NCI-H82 (cell line): ENCODE measurements at regions not wholly inside any gene's neighbourhood (a gene's known extent, or its start where the extent isn't known, plus 50 kb on each side); places are given as distances from the start of the nearest gene placed in this dataset.

Source experiments
- DNase-seq: peaks from one replicate; lab custom pipeline; 2025; lab: John Stamatoyannopoulos, UW

GRCh38 chr2:144079803-144080202 lies 440.1 kb downstream of the ZEB2 start:
- DNase-seq: no peak

DNA sequence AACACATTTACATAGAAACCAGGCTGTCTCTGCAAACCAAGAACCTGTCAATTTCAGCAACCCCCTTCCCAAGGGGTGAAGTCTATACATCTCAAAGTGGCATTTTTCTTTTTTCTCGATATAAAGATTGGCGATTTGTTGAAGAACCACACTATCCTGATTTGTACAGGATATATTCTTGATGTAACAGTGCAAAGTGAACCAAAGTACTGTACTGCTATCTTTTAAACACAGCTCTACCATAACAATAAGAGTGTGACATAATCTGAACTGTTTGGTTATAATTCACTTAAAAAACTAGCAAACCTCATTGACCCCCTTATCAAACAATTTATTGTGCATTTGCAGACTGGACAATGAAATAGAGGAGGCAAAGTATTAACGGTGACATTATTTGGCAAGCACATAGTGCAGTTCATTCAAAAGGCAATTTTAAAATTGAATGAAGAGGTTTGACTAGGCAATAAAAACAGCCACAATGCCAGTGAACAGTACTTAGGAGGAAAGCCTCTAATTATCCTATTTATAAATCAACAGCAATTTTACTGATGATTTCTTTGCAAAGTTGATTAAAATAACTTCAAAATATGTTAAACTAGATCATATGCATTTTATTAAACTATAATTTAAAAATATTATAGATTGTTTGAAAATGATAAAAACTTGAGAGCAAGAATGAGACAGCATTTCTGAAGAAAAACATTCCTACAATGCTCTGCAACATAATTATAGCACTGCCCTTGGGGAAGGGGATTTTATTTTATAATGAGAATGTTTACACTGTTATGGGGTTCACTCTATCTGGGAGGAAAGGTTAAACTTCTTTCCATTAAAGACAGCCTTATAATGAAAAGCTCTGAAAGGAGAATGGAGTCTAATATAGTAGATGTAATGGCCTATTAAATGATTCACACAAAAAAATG lies 440.9 kb downstream of the ZEB2 start:
- DNase-seq: no peak

DNA sequence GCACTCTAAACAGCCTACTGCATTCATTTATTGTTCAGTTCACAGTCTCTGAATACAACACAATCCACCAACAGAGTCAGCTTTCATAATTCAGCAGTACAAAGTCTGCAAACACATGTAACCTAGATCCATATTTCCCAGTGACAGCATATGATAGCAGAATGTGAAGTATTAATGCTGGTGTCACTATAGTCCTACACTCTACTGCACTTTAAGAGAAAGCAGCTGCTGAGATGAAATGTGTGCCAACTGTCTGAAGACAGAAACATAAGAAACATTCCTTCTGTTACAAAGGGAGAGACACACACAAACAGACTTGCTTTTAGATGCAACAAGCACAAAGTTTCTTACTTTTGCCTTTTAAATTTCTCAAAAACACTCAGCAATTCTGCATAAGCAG lies 441.8 kb downstream of the ZEB2 start:
- no peak for DNase-seq

DNA sequence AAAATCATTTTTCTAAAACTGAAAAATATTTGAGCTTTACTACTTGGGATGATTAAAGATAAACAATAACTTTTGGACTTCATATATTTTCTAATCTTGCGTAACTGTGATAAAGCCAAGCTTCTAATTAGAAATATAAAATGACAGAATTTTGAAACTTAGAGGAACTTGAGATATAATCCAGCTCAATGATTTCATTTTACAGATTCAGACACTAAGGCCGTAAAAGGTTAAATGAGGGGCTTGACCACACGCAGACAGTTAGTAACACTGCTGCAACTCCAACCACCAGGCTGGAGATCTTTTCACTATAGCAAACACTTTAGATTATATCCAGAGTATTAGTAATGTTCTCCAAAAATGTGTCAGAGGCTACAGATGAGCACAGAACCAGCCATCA lies 445.5 kb downstream of the ZEB2 start:
- DNase-seq: no peak

- DNase-seq: no peak
These were observed 448.5 kb downstream of the ZEB2 start for GRCh38 chr2:144071461-144071860.

DNA sequence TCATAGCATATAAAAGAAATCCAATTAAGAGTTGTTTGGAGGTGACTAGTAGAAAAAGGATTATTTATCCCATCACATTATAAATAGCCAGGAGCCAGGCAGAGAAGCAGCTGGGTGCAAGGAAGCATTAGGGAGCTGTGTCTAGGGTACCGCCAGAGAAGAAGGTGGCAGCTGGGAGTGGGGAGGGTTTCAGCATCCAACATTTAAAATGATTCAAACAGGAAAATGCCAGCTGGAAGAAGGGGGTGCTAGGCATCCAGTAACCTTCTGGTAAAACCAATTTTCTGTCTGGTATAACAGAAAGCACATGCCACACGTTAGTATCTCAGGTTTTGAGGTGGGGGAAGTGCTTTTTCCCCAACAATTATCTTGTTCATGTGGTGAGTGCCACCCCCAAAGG lies 452.4 kb downstream of the ZEB2 start:
- DNase-seq: peak; percentile 95

DNA sequence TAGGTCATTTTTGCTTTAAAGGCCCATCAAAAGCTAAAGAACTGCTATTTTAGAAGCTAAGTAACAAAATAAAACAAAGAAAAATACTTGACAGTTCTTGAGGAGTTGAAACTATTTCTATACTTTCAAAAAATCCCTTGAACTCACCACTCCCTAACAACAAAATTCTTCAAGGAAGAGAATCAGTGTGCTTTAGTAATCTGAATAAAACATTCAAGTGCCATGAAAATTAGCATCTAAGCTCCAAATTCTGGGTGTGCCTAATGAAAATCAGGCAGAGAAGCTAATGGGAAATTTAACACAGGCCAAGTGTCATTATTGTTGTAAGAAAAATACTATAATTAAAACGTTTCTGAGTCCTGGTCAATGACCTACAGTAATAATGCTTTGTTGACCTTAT lies 456.3 kb downstream of the ZEB2 start:
- no peak for DNase-seq

DNA sequence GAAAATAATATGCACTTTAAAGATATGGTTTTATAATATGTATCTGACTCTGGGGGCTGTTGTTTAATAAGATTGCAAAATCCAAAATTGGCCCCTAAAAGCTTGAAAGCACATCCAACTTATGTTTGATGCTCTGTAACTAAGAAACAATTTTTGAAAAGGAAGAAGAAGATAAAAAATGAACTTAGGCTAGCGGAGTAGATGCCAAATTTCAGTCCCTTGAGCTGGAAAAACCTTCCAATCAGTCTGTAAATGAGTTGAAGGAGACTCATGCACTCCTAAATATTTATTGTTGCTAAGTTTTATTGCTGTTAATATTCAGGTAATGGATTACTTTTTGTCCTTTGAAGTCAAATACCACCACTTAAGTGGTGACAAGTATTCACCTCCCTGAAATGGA lies 465.0 kb downstream of the ZEB2 start:
- DNase-seq: no peak

DNA sequence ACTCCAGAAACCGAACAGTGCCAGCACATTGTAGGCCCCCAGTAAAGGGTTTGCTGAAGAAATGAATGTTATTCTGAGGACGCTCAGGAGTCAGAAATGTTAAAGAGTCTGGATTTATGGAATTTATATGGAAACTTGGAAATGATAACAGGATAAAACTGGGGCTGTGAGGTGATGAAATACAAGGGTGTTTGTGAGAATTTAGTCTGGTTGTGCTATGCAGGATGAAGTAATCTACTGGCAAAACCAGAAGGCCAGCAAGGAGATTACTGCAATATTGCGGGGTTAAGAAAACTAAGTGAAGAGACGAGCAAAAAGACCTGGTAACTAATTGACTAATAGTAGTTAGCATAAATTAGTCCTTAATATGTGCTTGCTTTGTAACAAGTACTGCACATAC lies 467.8 kb downstream of the ZEB2 start:
- no peak for DNase-seq

GRCh38 chr2:144049137-144049536 lies 470.8 kb downstream of the ZEB2 start:
- DNase-seq: no peak

GRCh38 chr2:144048631-144049060 lies 471.3 kb downstream of the ZEB2 start:
- no peak for DNase-seq

DNA sequence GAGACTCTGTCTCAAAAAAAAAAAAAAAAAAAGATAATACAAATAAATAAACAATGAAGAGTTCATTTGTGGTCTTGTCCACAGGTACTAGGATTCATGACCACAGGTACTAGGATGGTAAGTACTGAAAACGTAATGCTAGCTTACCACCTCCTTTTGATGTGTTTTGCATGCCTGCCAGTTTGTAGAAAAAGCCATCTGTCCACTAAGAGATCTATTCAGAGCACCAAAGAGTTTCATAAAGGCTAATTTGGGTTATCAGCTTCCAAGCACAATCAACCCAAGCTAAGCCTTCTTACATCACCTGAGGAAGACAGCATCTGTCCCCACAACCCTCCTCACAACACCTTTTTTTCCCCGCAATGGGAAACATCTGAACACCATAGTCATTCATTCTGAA lies 477.2 kb downstream of the ZEB2 start:
- DNase-seq: peak; percentile 82

- peak; percentile 62 for DNase-seq
These were observed 478.3 kb downstream of the ZEB2 start for GRCh38 chr2:144041612-144042011.

DNA sequence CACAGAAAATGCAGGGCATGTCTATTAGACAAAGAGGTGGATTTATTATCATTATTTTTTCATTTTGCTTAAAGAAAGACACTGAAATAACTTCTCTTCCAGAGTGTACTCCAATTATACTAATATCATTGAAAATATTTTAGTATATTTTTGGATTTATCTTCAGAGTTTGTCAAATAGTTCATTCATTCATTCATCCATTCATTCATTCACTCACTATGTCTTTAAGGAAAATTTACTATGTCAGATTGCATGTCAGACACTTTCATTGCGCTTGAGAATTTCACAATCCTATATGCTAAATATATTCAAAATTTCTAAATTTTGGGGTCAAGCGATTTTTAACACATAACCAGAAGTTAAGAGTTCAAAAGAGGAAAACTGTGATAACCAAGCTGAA lies 479.1 kb downstream of the ZEB2 start:
- DNase-seq: no peak

- DNase-seq: no peak
These were observed 487.4 kb downstream of the ZEB2 start for GRCh38 chr2:144032566-144032965.

DNA sequence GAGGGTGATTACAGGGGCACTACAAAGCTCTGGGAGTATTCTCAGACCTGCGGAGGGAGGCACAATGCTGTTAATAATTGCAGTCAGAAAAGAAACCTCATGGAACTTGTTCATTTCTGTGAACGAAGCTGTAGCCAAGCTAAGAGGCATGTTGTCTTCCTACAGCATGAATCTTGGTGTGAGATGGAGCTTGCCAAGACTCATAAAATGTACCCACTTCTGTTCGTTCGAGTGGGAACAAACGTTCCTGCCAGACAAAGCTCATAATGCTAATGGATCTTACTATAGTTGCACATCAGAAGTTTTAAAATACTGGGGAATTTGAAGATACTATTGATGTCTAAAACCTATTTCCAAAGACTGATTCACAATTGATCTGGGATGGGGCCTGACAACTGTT lies 489.1 kb downstream of the ZEB2 start:
- no peak for DNase-seq

GRCh38 chr2:144027593-144027992 lies 492.3 kb downstream of the ZEB2 start:
- DNase-seq: peak; percentile 85

DNA sequence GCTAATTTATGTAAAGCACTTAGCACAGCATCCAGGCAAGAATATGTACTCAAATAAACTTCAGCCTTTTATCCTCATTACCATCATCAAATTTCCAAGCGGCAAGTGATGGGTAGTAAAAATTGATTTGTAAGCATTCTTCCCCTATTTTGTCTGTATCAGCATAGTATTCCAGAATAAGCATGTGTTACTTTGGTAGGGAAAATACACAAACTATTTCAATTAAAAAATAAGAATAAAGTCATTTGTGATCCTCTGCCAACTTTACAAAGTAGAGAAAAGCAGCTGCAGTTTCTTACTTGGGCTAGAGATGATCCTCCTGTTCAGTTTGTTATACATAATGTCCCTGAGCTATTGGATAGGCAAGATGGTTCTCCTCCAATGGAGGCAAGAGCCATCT lies 493.2 kb downstream of the ZEB2 start:
- DNase-seq: peak; percentile 67

DNA sequence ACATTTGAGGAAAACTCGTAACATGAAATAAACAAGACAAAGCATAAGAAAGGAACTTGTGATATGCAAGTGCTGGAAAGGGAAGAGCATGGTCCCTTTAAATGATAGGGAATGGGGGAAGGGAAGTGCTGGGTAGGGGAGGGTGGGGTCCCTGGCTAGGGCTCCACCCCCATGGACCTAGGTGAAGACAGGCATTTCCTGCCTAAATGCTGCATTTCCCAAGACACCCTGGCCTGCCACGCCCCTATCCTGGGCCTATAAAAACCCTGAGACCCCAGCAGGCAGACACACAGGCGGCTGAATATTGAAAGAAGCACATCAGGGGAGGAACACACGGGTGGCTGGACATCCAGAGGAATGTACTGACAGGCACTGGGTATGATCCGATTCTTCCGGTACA lies 499.9 kb downstream of the ZEB2 start:
- DNase-seq: no peak

GRCh38 chr2:144015655-144016245 lies 504.2 kb downstream of the ZEB2 start:
- no peak for DNase-seq

GRCh38 chr2:144015036-144015435 lies 504.9 kb downstream of the ZEB2 start:
- no peak for DNase-seq

GRCh38 chr2:144014103-144014502 lies 505.8 kb downstream of the ZEB2 start:
- DNase-seq: no peak

DNA sequence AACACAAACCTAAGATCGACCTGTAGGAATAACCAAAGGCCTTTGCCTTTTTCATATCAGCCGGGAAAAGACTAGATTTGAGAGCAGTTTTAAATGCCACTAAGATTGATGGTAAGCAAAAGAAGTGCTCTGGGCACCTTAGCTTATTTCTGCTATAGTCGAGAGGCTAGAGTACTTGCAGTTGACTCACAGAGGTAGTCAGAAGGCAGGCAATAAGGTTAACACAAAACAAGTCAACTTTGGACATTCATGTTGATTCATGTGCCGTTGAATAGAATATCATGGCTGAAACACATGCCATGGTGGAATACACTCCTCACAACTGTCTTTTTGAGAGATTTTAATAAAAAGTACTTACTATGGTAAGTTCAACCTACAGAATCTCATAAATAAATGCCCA lies 507.6 kb downstream of the ZEB2 start:
- no peak for DNase-seq

DNA sequence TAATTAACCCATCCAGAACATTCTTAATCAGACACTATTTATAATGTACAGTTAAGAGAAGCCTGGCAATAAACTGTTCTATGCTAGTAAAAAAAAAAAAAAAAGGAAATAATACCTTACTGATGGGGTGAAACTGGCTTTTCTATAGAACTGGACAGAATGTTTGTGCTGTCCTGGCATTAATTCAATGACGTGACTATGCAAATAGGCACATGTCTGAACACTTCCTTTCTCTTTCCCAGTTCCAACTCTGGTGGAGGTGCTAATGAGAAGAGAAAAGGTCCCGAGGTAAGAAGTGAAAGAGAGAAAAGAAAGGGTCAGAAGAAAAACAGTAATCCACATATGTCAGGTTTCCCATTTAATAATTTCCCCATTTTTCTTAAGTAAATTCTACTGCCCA lies 508.4 kb downstream of the ZEB2 start:
- no peak for DNase-seq
